GM13977 (cell line): ENCODE measurements at regions not wholly inside any gene's neighbourhood (a gene's known extent, or its start where the extent isn't known, plus 50 kb on each side); places are given as distances from the start of the nearest gene placed in this dataset.

Experiments used
- DNase-seq: peaks from one replicate; pipeline ENCODE4 v3.0.0; 2012; ENCODE audit warnings: low spot score
- CTCF ChIP-seq: IDR thresholded peaks from 2 replicates; pipeline ENCODE4 v1.5.1; 2012; ENCODE audit warnings: mild to moderate bottlenecking, control low read depth; ENCODE audit not compliant: insufficient read depth; ENCODE audit errors: extremely low read depth, missing control alignments
- in situ Hi-C: fragments of 300-500 bp; cut with MboI; formaldehyde crosslinking; loops from one replicate; pipeline ENCODE4 v1.12.0; 2022; ENCODE audit warnings: low sequenced_read_pairs, low pct_unique_long_range_greater_than_20kb, mixed read lengths, inconsistent platforms; ENCODE audit not compliant: unreplicated experiment

GRCh38 chr13:99041788-99042187, 63.9 kb upstream of the DOCK9 start:
- no peak for TF ChIP-seq CTCF
- DNase-seq = no peak
- in situ Hi-C loops = no loop called here

DNA sequence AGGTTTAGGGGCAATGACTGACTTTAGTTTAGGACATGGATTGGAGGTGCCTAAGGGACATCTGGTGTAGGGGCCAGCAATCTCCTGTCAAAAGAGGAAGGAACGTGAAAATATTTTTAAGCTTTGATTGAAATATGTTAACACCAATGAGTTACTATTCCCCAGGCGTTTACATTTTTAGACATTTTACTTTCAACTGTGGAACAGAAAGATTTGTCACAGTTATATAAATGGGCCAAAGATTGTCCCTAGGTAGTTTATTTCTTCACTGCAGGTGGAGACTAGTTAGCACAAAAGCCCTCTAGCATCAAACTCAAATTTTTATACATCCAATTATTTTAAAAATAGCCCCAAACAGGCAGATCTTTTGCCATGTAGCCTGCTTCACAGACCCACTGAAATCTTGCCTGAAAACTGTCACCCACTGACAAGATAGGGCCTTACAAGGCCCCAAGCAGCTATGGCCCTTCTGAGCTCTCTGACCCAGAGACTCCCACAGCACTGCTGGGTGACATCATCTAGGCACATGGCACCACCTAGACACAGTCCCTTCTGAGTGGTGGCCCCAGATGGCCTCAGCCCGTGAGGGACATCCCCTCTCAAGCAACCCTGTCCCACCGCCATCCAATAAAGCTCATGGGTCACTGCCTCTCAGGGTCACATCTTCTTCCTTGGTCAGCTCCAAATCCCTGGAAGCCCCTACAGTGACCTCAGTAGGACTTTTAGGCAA, 64.8 kb upstream of the DOCK9 start:
- no peak for TF ChIP-seq CTCF
- no peak for DNase-seq
- in situ Hi-C loops = no loop called here

DNA sequence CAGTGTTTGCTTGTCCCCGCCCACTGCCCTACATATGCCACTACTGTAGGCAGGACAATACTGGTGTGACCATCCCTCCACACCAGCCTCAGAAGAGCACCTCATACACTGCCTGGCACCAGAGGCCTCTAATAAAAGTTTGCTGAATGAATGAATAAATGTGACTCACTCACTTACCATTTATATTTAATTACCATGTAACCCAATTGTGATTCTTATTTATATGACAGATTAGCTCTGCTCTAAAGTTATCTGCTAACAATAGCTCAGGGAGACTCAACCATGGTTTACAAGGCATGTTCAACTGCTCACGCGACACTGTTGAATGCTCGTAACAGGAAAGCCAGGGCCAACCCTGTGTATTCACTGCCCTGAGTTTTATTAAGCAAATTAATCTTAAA, 66.0 kb upstream of the DOCK9 start:
- no peak for DNase-seq
- TF ChIP-seq CTCF = no peak
- in situ Hi-C loops = no loop called here

- in situ Hi-C loops = no loop called here
- no peak for TF ChIP-seq CTCF
- DNase-seq = no peak
Observed at GRCh38 chr13:99044764-99045163, 66.9 kb upstream of the DOCK9 start.

- TF ChIP-seq CTCF = no peak
- DNase-seq = no peak
- in situ Hi-C loops = no loop called here
Observed at GRCh38 chr13:99045396-99045795, 67.5 kb upstream of the DOCK9 start.

DNA sequence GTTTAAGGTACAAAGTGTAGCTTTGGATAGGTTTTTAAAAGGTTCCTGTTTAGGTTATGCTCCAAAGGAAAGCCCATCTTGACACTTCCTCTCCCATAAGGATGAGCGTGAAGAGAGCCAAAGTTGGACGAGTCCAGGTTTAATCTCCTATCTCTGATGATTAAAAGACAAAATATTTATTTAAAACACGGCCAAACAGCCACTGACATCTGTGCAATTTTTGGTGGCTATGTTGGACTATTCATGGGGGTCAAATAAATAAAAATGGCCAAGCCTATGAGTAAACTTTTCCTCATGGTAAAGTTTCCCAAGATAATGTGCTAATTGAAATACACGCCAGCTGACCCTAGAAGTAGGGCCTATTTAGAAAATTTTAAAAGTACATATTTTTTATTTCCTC, 69.0 kb upstream of the DOCK9 start:
- no peak for TF ChIP-seq CTCF
- in situ Hi-C loops = no loop called here
- DNase-seq = no peak
